ENCODE measurements at regions not wholly inside any gene's neighbourhood (a gene's known extent, or its start where the extent isn't known, plus 50 kb on each side); places are given as distances from the start of the nearest gene placed in this dataset.

DNA sequence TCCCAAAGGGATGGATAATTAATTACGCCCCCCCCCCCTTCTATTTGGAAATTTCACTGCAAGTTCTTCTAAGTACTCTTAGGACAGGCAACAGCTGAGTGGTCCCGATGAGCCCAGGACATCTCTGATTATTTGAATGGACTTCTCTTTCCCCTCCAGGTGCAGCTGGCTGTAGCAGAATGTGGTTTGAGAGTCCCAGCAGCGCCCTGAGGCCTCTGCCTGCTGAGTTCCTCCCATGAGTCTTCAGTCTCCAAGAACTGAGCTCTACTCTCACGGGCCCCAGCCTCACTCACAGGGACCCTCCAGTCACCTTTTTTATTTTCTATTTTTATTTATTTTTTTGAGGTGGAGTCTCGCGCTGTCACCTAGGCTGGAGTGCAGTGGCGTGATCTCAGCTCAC, 63.6 kb upstream of the SFMBT2 start:
- TF ChIP-seq, protein P1, sequence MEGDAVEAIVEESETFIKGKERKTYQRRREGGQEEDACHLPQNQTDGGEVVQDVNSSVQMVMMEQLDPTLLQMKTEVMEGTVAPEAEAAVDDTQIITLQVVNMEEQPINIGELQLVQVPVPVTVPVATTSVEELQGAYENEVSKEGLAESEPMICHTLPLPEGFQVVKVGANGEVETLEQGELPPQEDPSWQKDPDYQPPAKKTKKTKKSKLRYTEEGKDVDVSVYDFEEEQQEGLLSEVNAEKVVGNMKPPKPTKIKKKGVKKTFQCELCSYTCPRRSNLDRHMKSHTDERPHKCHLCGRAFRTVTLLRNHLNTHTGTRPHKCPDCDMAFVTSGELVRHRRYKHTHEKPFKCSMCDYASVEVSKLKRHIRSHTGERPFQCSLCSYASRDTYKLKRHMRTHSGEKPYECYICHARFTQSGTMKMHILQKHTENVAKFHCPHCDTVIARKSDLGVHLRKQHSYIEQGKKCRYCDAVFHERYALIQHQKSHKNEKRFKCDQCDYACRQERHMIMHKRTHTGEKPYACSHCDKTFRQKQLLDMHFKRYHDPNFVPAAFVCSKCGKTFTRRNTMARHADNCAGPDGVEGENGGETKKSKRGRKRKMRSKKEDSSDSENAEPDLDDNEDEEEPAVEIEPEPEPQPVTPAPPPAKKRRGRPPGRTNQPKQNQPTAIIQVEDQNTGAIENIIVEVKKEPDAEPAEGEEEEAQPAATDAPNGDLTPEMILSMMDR (IDR thresholded peaks at IDR 0.05; ENCODE audit: low read length): no peak
- TF ChIP-seq EZH2 (optimal IDR thresholded peaks at IDR 0.05; ENCODE audit: low read depth, low read length): no peak
- TF ChIP-seq EZH2phosphoT487 (IDR thresholded peaks at IDR 0.05; ENCODE audit: low read length): no peak

Data from MM.1S (cell line).